HL-60 (cell line): ENCODE measurements at regions not wholly inside any gene's neighbourhood (a gene's known extent, or its start where the extent isn't known, plus 50 kb on each side); places are given as distances from the start of the nearest gene placed in this dataset.

Source experiments
- POLR2AphosphoS5 ChIP-seq: IDR thresholded peaks from 2 replicates; pipeline ENCODE4 v1.6.1; 2012; ENCODE audit warnings: low read depth
- SPI1 ChIP-seq: IDR thresholded peaks from 2 replicates; pipeline ENCODE4 v1.6.1; 2012; ENCODE audit warnings: low read depth, mild to moderate bottlenecking, borderline replicate concordance
- TF ChIP-seq, protein P1 (sequence below): IDR thresholded peaks from one replicate; pipeline ENCODE4 v1.5.1; 2011; ENCODE audit warnings: low read length, control low read depth, inconsistent platforms; ENCODE audit not compliant: insufficient read depth

DNA sequence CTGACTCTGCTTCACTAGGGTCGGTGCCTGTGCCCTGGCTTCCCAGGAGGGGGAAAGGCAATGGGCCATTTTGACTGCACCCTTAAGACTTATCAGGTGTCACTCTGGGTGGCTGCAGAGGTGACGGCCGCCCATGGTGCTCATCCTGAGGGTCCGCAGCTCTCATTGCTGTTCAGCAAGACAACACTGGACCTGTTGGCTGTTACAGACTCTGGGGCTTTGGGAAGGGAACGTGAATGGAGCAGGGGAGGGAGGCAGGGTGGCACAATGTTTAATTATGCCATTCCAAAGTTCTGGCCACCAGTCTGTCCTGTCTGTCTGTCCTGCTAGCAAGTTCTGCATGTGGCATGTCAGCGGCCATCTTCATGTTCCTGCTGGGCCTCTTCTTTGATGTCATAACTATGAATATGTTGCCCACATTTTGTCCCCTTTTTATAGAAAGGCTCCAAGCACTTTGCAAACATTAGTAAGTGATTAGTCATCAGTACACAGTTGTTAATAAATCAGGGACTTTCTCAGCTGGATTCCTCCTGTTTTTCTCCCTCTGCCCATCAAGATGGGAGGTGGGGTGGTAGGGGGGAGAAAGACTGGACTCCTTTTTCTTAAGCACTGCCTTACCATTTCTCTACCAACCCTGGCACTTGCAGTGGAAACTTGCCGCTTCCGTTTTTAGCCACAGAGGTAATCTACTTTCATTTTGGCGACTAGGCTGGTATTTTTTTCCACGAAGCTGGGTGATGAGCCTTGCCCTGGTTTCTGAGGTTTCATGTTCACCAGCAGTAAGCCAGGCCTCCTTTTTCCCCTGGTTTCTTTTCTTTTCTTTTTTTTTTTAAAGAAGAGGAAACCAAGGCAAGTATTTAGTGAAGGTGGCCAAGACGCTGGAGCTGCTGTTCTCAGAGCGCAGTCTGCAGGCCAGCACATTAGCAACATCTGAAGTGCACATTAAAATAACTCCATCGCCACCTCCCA, 88.6 kb upstream of the TRIM2 start:
- TF ChIP-seq, protein P1, sequence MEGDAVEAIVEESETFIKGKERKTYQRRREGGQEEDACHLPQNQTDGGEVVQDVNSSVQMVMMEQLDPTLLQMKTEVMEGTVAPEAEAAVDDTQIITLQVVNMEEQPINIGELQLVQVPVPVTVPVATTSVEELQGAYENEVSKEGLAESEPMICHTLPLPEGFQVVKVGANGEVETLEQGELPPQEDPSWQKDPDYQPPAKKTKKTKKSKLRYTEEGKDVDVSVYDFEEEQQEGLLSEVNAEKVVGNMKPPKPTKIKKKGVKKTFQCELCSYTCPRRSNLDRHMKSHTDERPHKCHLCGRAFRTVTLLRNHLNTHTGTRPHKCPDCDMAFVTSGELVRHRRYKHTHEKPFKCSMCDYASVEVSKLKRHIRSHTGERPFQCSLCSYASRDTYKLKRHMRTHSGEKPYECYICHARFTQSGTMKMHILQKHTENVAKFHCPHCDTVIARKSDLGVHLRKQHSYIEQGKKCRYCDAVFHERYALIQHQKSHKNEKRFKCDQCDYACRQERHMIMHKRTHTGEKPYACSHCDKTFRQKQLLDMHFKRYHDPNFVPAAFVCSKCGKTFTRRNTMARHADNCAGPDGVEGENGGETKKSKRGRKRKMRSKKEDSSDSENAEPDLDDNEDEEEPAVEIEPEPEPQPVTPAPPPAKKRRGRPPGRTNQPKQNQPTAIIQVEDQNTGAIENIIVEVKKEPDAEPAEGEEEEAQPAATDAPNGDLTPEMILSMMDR: no peak
- TF ChIP-seq POLR2AphosphoS5 (no peak), SPI1 (peak; percentile 75; the same call in 1 of the 2 replicates)
